Cardiac fibroblast (primary cell): ENCODE measurements at regions not wholly inside any gene's neighbourhood (a gene's known extent, or its start where the extent isn't known, plus 50 kb on each side); places are given as distances from the start of the nearest gene placed in this dataset.
A peak's percentile ranks its signal among the peaks of the same experiment; 100 is the strongest.

ENCODE experiments used
- DNase-seq, 2 donors: peaks; one replicate each; pipeline versions ENCODE4 v3.0.0 to v3.0.0-alpha.2; 2010; ENCODE audit warnings: low read depth in 2 of 2
- H3K4me3 ChIP-seq, 2 donors: replicated peaks in 1 of 2; 1 replicate in 1 of 2; 2 replicates in 1 of 2; pipeline ENCODE4 v1.5.1; 2011; ENCODE audit warnings: low read depth in 2 of 2, low read length in 2 of 2, mild to moderate bottlenecking in 2 of 2, moderate library complexity in 1 of 2
- TF ChIP-seq, protein P1 (sequence below): IDR thresholded peaks from one replicate; pipeline ENCODE4 v1.5.1; 2011; ENCODE audit warnings: low read depth, mild to moderate bottlenecking, low read length, inconsistent platforms

DNA sequence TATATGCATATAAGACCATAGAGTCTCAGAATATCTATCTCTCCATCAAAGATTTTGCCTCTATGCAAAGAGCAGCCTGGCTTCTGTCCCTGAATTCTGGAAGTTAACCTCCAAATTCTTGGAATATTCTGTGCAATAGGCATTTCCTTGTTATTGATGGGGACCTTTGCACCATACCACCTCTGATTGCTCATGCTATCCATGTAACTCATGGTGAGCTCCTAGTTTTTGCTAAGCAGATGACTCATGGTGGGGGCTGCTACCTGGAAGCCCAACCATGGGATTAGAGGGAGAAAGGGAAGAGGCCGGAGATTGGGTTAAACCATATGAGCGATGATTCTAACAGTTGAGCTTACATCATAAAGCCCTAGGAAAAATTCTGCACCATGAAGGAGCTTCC is 310.2 kb upstream of the FIGN start:
- TF ChIP-seq, protein P1, sequence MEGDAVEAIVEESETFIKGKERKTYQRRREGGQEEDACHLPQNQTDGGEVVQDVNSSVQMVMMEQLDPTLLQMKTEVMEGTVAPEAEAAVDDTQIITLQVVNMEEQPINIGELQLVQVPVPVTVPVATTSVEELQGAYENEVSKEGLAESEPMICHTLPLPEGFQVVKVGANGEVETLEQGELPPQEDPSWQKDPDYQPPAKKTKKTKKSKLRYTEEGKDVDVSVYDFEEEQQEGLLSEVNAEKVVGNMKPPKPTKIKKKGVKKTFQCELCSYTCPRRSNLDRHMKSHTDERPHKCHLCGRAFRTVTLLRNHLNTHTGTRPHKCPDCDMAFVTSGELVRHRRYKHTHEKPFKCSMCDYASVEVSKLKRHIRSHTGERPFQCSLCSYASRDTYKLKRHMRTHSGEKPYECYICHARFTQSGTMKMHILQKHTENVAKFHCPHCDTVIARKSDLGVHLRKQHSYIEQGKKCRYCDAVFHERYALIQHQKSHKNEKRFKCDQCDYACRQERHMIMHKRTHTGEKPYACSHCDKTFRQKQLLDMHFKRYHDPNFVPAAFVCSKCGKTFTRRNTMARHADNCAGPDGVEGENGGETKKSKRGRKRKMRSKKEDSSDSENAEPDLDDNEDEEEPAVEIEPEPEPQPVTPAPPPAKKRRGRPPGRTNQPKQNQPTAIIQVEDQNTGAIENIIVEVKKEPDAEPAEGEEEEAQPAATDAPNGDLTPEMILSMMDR = no peak
- H3K4me3 ChIP-seq = no peak overlapping the region
- no peak for DNase-seq

DNA sequence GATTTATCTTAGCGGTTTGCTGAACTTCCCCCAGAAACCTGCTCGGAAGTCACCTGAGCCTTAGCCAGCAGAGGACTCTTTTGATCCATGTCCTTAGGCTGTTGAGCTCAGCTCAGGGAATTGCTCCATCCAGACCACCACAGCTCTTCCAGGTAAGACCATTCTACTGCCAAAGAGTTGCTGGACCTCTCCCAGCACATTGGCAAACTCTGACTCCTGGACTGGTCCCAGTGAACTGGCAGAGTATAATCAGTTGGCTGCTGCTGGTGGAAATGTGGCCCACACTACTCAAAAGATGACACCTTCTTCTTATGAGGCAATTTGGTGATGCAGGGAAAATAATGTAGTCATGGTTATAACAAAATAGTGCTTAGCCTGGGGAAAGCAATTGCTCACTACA is 308.8 kb upstream of the FIGN start:
- H3K4me3 ChIP-seq = no peak overlapping the region
- TF ChIP-seq, protein P1 = no peak
- peak in 1 of 2 donors; percentile 52 for DNase-seq

DNA sequence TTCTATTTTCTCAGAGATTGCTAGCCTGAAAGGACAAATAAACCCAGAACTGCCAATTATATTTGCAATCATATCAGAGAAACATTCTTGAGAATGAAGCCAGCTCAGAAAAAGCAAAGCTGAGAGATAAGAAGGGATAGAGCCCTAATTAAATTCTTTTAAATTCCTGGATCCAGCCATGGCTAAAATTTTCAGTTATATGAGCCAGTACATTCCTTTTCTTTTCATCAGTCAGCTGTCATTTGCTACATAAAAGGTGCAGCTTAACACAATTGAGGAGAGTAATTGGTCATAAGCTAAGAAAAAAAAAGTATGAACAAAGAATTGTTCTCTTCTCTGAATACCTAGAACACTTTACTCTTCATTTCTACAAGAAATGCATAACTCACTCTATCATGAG is 303.5 kb upstream of the FIGN start:
- DNase-seq = peak in 1 of 2 donors; percentile 12
- TF ChIP-seq, protein P1 = no peak
- no peak overlapping the region for H3K4me3 ChIP-seq

DNA sequence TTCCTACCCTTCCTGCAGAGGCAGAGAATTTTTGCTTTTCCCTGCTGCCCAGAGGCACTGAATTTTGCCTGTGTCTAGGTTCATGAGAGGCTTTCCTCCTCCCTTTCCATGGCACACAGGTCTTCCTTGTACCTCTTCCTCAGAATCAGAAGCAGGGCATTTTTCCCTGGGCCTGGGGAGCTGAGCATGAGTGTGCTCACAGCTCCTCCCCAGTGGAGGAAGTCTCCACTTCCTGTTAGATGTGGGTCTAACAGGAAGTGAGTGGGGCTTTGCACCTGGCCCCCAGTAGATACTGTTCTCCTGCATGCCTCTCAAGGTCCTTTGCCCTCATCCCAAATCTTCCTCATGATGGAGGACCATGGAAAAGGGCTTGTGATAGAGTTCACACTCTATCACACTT is 297.2 kb upstream of the FIGN start:
- no peak overlapping the region for H3K4me3 ChIP-seq
- TF ChIP-seq, protein P1 = no peak
- DNase-seq = no peak

DNA sequence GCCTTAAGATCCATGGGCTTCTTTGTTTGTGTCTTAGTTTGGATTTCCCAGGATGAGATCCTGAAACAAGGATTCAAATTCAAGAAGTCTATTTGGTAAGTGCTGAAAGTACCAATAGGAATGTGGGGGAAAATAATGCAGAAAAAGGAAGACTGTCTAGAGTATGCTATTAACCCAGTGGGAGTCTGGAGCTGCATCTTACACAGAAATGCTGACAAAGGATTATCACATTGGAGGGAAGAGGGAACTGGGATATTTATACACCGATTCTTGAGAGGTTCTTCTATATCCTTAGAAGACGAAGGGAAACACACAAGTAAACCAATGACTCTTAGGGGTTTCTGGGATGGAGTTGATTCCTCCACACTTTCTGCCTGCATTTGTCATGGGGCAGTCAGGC is 294.8 kb upstream of the FIGN start:
- DNase-seq = no peak
- no peak overlapping the region for H3K4me3 ChIP-seq
- TF ChIP-seq, protein P1 = no peak

DNA sequence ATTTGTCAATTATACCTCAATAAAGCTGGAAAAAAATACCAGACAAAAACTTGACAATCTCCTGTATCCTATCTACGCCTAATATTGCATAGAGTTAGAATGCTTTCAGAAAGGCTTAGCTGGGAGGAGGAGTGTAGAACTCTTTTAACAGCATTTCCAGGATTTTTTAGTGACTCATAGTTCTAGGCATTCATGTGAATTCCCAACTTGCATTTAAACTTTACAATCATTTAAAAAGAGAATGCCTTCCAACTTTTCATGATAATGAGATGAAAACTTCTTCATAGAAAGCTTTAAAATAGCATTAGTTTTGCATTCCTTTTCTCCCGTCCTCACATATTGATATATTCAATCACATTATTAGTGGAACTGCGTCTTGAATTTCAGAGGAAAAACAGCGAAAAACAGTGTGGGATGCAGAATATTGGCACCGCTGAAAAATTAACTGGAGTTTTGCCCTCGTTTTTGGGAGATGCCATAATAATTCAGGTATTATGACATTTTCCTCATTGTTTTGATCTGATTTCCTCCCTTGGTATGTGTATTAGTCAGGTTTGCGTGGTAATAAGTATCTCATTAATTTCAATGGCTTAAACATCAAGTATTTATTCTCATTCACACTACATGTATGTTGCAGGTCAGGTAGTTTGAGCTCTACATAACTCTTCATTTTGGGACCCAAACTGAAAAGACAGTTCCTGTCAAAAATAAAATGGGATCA is 293.2 kb upstream of the FIGN start:
- TF ChIP-seq, protein P1 = no peak
- H3K4me3 ChIP-seq = no peak overlapping the region
- DNase-seq = peak; percentile 28 to 48

DNA sequence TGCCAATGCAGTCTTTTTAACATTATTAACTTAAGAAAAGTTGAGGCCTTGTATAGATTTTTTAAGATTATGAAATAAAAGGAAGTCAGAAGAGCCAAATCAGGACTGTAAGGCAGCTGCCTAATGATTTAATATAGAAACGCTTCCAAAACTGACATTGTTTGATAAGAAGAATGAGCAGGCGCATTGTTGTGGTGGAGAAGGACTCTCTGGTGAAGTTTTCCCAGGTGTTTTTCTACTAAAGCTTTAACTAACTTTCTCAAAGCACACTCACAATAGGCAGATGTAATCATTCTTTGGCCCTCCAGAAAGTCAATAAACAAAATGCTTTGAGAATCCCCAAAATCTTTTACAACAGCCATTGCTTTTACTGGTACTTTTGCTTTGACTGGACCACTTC is 288.6 kb upstream of the FIGN start:
- no peak overlapping the region for H3K4me3 ChIP-seq
- TF ChIP-seq, protein P1 = no peak
- peak in 1 of 2 donors; percentile 2 for DNase-seq
